NCI-H146 treated with DMSO at 0.1 percent for 48 hours (cell line): ENCODE measurements at regions not wholly inside any gene's neighbourhood (a gene's known extent, or its start where the extent isn't known, plus 50 kb on each side); places are given as distances from the start of the nearest gene placed in this dataset.

Experiments
- DNase-seq: peaks from one replicate; lab custom pipeline; 2025; ENCODE audit not compliant: unreplicated experiment; lab: John Stamatoyannopoulos, UW

- no peak for DNase-seq
These were observed 458.5 kb upstream of the KLF4 start for GRCh38 chr9:107948086-107948485.

GRCh38 chr9:107946364-107947141, 457.0 kb upstream of the KLF4 start:
- no peak for DNase-seq

DNA sequence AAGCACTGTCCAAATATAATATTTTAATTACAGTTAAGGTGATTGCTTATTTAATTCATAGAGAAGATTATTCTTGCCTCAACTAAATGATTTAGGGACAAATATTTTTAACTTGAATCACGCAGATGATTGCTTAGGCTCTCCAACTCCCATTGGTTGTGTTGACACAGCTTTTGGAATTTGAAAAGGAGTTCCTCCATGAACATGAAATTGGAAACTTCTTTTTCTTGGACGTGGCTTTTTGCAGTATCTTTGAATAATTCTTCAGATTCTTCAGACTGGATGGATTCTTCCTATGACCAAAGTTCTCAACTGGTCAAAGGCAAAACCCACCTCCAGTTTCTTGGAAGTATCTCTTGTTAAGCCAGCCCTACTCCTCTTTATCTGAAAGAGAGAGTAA, 456.4 kb upstream of the KLF4 start:
- no peak for DNase-seq

DNA sequence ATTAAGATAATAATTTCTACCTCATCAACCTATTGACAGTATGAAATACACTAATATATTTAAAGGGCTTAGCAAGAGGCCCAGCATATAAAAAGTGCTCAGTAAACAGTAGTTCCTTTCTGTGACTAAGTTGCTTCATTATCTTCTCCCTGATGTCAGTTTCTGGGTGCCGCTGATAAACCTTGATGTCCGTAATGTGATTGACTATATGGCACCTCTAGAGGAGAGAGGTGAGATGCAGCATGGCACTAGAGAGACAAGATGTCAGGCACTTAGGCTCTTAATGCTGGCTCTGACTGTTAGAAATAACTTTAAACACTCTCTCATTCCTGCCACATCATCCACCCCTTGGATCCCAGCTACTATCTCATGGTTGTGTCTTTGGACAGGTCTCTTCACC, 455.9 kb upstream of the KLF4 start:
- DNase-seq, result no peak

- DNase-seq, result no peak
These were observed 454.8 kb upstream of the KLF4 start for GRCh38 chr9:107944387-107944786.

DNA sequence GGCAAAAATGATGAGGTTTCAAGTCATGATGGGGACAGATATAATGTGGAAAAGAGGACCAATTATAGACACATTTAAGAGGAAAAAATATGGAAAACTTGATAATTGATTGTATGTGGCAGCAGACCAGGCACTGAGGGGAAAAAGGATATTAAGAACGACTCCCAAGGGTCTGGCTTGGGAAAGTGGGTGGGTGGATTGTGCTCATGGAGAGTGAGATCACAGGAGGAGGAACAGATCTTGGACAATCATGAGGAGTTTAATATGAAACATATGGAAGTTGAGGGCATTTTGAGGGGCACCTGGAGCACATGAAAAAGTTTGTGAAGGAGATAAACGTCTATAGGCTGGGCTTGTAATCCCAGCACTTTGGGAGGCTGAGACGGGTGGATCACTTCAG, 454.3 kb upstream of the KLF4 start:
- no peak for DNase-seq

DNA sequence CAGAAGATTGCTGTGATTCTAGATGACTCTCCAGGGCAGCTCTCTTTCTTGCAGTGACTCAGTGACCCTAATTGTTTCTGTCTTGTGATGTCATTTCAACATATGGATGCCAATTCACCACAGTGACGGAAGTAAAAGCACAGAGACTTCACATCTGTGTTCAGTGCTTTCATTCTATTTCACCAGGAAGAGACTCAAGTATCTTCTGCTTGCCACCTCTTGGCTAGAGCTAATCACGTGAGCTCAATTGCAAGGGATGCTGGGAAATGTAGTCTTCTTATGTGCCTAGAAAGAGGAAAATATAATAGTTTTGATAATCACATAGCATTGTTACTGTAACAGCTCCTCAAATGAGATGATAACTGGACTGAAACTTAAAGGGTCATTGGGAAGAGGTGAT, 453.3 kb upstream of the KLF4 start:
- no peak for DNase-seq

DNA sequence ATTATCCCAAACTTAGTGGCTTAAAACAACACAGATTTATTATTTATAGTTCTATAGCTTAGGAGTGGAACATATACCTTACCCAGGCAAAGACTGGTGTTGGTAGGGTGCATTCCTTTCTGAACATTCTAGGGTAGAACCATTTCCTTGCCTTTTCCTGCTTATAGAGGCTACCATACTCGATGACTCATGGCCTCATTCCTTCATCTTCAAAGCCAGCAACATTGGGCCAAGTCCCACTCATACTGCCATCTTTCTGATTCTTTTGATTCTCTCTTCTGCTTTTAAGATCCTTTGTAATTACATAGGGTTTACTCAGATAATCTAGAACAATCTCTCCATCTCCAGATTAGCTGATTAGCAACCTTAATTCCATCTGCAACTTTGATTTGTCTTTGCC, 452.7 kb upstream of the KLF4 start:
- DNase-seq, result no peak

DNA sequence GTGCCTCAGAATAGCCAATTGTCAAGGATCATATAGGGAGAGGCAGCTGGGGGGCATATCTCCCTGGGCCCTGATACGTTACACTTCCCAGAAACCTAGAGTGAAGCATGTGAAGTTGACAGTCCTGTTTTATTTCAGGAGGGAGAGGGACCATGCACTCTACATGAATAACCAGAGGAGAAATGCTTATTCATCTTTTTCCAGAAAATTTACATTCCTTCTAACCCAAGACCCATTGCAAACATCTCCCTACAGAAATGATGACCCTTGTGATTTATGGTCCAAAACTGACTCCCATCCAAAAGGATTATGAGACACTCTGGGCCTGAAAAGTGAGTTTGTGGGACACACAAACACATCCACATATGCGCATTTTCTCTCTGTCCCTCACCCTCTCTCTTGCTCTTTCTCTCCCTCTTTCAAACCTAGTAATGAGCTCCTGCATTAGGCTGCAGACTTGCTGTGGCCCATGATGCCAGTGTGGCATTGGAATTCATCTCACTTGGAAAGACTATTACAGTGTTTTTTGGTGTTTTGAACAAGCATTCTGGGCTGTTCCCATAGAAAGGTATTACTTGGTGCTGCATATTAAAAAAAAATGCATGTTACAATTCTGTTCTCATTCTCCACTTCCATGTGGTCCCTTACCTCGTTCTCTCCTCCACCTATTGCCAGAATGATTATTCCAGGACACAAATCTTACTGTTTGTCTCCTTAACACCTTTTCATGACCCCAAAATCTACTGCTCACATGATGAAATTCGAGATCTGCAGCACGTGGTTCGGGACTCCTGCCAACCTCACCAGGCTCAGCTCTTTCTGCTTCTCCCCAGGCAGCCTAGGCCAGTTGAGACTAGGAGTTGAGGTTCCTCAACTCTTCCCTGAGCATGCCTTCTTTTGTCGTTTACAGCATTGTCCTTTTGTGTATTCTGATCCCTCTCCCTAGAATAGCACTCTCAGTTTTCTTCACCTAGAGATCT, 451.3 kb upstream of the KLF4 start:
- no peak for DNase-seq

GRCh38 chr9:107938801-107939386, 449.3 kb upstream of the KLF4 start:
- no peak for DNase-seq

DNA sequence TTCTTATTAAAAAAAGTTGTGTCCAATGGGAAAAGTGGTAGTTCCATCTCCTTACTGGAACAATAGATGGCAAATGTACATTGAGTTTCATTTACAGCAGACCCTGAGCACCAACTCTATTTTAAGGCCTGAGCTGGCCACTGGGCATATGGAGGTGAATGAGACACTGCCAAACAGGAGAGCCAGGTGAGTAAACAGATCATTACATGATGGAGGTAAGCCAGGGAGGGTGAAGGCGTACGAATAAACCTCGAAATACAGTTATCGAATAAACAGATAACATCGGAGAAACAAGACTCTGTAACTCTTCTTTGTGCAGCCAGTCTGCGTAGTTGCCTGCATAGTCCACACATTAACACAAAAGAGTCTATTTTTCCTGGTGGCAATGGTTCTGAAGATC, 446.4 kb upstream of the KLF4 start:
- DNase-seq, result no peak

GRCh38 chr9:107933516-107933915, 443.9 kb upstream of the KLF4 start:
- no peak for DNase-seq

- DNase-seq, result no peak
These were observed 443.5 kb upstream of the KLF4 start for GRCh38 chr9:107933097-107933496.

DNA sequence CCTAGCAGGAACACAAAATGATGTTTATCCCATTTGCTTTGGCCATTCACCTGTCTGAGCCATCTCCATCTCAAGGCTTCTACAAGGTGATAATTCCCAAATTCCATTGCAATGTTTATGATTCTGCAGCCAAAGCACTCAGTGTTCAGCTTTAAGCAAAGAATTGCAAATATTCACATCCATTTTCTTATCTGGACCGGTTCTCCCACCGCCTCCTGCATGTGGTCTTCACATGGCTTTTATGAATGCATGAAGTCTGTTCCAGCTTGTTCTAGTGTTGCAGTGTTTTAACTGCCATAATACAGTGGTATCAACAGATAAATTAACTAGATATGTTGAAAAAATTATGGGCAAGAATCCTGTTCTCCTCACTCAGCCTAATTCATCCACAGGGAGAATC, 443.0 kb upstream of the KLF4 start:
- DNase-seq, result no peak

- DNase-seq, result no peak
These were observed 442.5 kb upstream of the KLF4 start for GRCh38 chr9:107932046-107932445.

GRCh38 chr9:107931071-107931715, 441.6 kb upstream of the KLF4 start:
- no peak for DNase-seq

DNA sequence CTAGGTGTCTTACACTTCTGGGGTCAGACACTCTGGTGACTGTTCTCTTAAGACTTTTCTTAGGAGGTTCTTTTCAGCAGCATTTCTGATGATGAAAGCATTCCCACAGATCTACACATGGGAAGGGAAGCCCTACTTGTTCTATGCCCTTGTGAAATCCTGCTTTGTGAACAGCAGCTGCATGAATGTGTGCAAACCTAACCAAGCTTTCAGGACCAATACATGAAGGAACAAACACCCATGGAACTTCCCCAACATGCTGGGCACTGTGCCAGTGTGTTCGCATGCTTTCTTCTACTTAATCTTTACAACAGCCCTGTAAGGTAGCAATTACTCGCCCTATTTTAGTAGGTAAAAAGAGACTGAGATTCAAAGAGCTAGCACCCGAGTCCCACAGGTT, 439.9 kb upstream of the KLF4 start:
- DNase-seq, result no peak

DNA sequence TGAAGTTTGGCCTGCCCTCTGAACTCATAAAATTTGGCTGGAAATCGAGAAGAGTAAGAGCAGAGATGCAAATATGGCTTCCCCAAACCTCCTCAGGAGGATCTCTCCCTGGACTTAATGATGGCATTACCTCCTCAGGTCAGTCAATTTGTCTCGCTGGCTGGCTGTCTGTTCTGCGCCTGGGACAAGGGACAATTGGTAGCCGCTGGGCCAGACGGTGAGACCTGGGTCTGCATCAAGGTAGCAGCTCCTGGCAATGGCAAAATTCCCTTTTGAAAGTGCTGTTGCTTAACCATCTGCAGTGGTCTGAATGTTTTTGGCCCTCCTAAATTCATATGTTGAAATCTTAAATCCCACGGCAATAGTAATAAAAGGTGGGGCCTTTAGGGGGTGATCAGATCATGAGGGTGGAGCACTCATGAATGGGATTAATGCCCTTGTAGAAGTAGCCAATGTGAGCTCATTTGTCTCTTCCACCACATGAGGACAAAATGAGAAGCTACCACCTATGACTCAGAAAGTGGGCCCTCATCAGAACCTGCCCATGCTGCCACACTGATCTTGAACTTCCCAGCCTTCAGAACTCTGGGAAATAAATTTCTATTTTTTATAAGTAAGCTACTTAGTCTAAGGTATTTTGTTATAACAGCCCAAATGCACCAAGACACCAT, 439.3 kb upstream of the KLF4 start:
- DNase-seq, result no peak

DNA sequence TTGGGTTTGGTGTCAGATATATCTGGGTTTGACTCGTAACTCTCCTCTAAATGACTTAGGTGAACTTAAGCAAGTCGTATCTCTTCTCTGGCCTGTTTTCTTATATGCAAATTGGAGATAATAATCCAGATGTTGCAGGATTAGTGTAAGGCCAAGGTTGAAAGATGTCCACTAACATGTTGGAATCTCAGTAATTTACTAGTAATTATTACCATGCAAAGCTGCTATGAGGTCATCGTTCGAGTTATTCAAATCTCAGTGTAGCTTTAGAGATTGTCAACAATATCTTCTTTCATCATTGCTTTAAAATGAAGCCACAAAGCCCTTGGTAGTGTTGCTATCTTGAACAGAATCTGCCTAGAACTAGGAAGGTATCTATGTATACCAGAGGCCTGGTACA, 437.7 kb upstream of the KLF4 start:
- no peak for DNase-seq

DNA sequence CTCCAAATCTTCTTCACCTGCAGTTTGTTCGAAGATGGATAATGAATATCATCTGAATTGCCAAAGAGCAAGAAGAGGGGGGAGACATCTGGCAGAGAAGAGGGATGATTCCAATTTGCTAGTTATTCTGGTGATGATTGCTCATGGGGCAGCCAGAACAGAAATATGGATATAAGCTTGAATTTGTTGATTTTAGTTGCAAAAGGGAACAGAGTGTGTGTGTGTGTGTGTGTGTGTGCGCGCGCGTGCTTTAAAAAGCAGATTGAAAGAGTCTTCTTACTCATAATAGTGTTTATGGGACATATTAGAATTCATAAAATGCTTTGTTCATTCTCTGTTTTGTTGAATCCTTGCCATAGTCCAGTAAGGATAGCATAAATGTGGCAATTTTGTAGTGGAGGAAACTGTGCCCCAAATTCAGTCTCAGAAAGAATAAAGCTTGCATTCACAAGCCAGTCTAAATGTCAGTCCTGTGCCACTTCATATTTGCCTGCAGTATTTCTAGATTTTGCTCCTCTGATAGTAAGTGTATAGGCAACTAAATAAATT, 436.3 kb upstream of the KLF4 start:
- DNase-seq, result no peak

DNA sequence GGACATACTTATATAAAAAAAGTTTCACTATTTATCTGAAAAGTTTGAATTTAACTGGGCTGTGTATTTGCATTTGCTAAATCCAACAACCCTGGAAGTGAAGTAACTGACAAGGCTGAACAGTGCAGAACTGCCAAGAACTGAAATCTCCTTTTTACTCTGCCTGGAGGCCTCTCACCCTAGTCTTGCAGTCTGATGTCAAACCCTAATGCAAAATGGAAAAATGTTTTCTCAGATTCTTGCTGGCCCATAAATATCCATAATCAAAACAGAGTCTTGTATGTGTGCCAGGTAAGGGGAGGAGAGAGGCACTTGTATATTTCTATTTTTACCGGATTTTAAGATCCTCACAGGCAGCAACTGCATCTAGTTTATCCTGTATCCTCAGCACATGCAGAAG, 432.7 kb upstream of the KLF4 start:
- no peak for DNase-seq
